ENCODE measurements at regions not wholly inside any gene's neighbourhood (a gene's known extent, or its start where the extent isn't known, plus 50 kb on each side); places are given as distances from the start of the nearest gene placed in this dataset.

GRCh38 chr5:2222246-2222992, 339.7 kb upstream of the IRX4 start:
- no peak for DNase-seq

- no peak for DNase-seq
Observed at GRCh38 chr5:2221450-2221849, 338.7 kb upstream of the IRX4 start.

- DNase-seq = no peak
Observed at GRCh38 chr5:2220741-2221140, 338.0 kb upstream of the IRX4 start.

GRCh38 chr5:2219149-2219776, 336.5 kb upstream of the IRX4 start:
- no peak for DNase-seq

GRCh38 chr5:2217219-2217618, 334.5 kb upstream of the IRX4 start:
- DNase-seq = no peak

GRCh38 chr5:2214910-2215590, 332.3 kb upstream of the IRX4 start:
- DNase-seq = no peak

- no peak for DNase-seq
Observed at GRCh38 chr5:2213121-2213730, 330.5 kb upstream of the IRX4 start.

GRCh38 chr5:2212481-2212880, 329.8 kb upstream of the IRX4 start:
- no peak for DNase-seq

GRCh38 chr5:2208239-2208544, 325.5 kb upstream of the IRX4 start:
- DNase-seq = no peak

- no peak for DNase-seq
Observed at GRCh38 chr5:2207416-2208238, 324.9 kb upstream of the IRX4 start.

- DNase-seq = no peak
Observed at GRCh38 chr5:2207109-2207399, 324.3 kb upstream of the IRX4 start.

- no peak for DNase-seq
Observed at GRCh38 chr5:2206293-2207108, 323.8 kb upstream of the IRX4 start.

- DNase-seq = no peak
Observed at GRCh38 chr5:2205596-2206226, 323.0 kb upstream of the IRX4 start.

- DNase-seq = no peak
Observed at GRCh38 chr5:2205185-2205585, 322.5 kb upstream of the IRX4 start.

- no peak for DNase-seq
Observed at GRCh38 chr5:2204366-2205184, 321.9 kb upstream of the IRX4 start.

GRCh38 chr5:2203774-2204173, 321.0 kb upstream of the IRX4 start:
- no peak for DNase-seq

GRCh38 chr5:2201832-2202231, 319.1 kb upstream of the IRX4 start:
- no peak for DNase-seq

GRCh38 chr5:2201421-2201820, 318.7 kb upstream of the IRX4 start:
- no peak for DNase-seq

- DNase-seq = no peak
Observed at GRCh38 chr5:2201011-2201410, 318.3 kb upstream of the IRX4 start.

GRCh38 chr5:2200261-2200950, 317.7 kb upstream of the IRX4 start:
- DNase-seq = no peak

Data from stimulated activated CD4-positive, alpha-beta T cell treated with anti-CD3 and anti-CD28 coated beads, Interleukin-4, amount 100 ng/mL, for 4 hours (primary cell).